HEK293 (cell line): ENCODE measurements at regions not wholly inside any gene's neighbourhood (a gene's known extent, or its start where the extent isn't known, plus 50 kb on each side); places are given as distances from the start of the nearest gene placed in this dataset.

Experiments
- CTCF ChIA-PET: fragments of 350-600 bp; formaldehyde crosslinking; extraction: SDS; loops from one replicate; lab custom pipeline; 2021; ENCODE audit warnings: antibody characterized with exemption; lab: Yijun Ruan, JAX
- POLR2A ChIA-PET: fragments of 300-600 bp; formaldehyde crosslinking; extraction: SDS; loops from one replicate; lab custom pipeline; 2020; ENCODE audit warnings: antibody characterized with exemption, inconsistent platforms; lab: Yijun Ruan, JAX
- H3K27ac ChIP-seq: fragments of 200-500 bp; sonication (Bioruptor generic); 2 replicates; pipeline ENCODE4 v1.5.1; 2014; ENCODE audit warnings: low read depth, low read length, control low read depth, inconsistent platforms; ENCODE audit errors: extremely low read depth
- H3K36me3 ChIP-seq, 2 experiments: fragments of 200-500 bp in 1 of 2; sonication (Bioruptor generic) in 1 of 2; 1 replicate in 1 of 2; 2 replicates in 1 of 2; pipeline ENCODE4 v1.5.1; 2014 to 2017; ENCODE audit warnings: inconsistent platforms in 2 of 2, low read length in 2 of 2; ENCODE audit not compliant: control insufficient read depth in 2 of 2, insufficient read depth in 1 of 2
- H3K4me1 ChIP-seq: fragments of 200-500 bp; sonication (Bioruptor generic); 2 replicates; pipeline ENCODE4 v1.5.1; 2014; ENCODE audit warnings: mild to moderate bottlenecking, low read length, inconsistent platforms; ENCODE audit not compliant: control insufficient read depth, insufficient read depth
- H3K4me3 ChIP-seq: 2 replicates; pipeline ENCODE4 v1.5.1; 2011; ENCODE audit warnings: low read depth, mild to moderate bottlenecking, control low read depth, low read length, moderate library complexity
- H3K9me3 ChIP-seq: fragments of 200-500 bp; sonication (Bioruptor generic); 2 replicates; pipeline ENCODE4 v1.5.1; 2014; ENCODE audit warnings: low read depth, low read length, inconsistent platforms; ENCODE audit not compliant: control insufficient read depth, insufficient read depth
- BCL11A ChIP-seq: fragments of 450-650 bp; formaldehyde crosslinking; IDR thresholded peaks from 2 replicates; pipeline ENCODE4 v1.5.1; 2016; ENCODE audit warnings: low read depth, missing biosample characterization, missing genetic modification characterization
- BCL11B ChIP-seq: fragments of 450-650 bp; formaldehyde crosslinking; IDR thresholded peaks from 2 replicates; pipeline ENCODE4 v1.5.1; 2016; ENCODE audit warnings: low read depth, missing biosample characterization, missing genetic modification characterization
- GLI4 ChIP-seq: fragments of 450-650 bp; formaldehyde crosslinking; IDR thresholded peaks from 2 replicates; pipeline ENCODE4 v1.5.1; 2016; ENCODE audit warnings: missing biosample characterization, missing genetic modification characterization
- IKZF3 ChIP-seq: fragments of 450-650 bp; IDR thresholded peaks from 2 replicates; pipeline ENCODE4 v1.5.0; 2018; ENCODE audit warnings: missing biosample characterization, mild to moderate bottlenecking, missing genetic modification characterization, moderate library complexity
- KLF7 ChIP-seq: fragments of 450-650 bp; formaldehyde crosslinking; IDR thresholded peaks from 2 replicates; pipeline ENCODE4 v1.5.1; 2016; ENCODE audit warnings: missing biosample characterization, missing genetic modification characterization, borderline replicate concordance
- YY2 ChIP-seq: fragments of 450-650 bp; formaldehyde crosslinking; IDR thresholded peaks from 2 replicates; pipeline ENCODE4 v1.5.1; 2016; ENCODE audit warnings: missing biosample characterization, missing genetic modification characterization
- ZBTB44 ChIP-seq: fragments of 450-650 bp; IDR thresholded peaks from 2 replicates; pipeline ENCODE4 v1.5.1; 2018; ENCODE audit warnings: missing biosample characterization, mild to moderate bottlenecking, missing genetic modification characterization
- ZBTB48 ChIP-seq: fragments of 450-650 bp; formaldehyde crosslinking; IDR thresholded peaks from 2 replicates; pipeline ENCODE4 v1.5.1; 2016; ENCODE audit warnings: missing biosample characterization, missing genetic modification characterization
- ZBTB7A ChIP-seq: fragments of 450-650 bp; formaldehyde crosslinking; IDR thresholded peaks from 2 replicates; pipeline ENCODE4 v1.5.1; 2016; ENCODE audit warnings: low read depth, missing biosample characterization, missing genetic modification characterization
- ZFP3 ChIP-seq: fragments of 450-650 bp; formaldehyde crosslinking; IDR thresholded peaks from 2 replicates; pipeline ENCODE4 v1.5.1; 2016; ENCODE audit warnings: low read depth, missing biosample characterization, missing genetic modification characterization
- ZIC2 ChIP-seq: fragments of 450-650 bp; formaldehyde crosslinking; IDR thresholded peaks from 2 replicates; pipeline ENCODE4 v1.5.1; 2016; ENCODE audit warnings: missing biosample characterization, missing genetic modification characterization
- ZNF138 ChIP-seq: fragments of 450-650 bp; formaldehyde crosslinking; IDR thresholded peaks from 2 replicates; pipeline ENCODE4 v1.5.1; 2016; ENCODE audit warnings: missing biosample characterization, missing genetic modification characterization, borderline replicate concordance
- ZNF155 ChIP-seq: fragments of 450-650 bp; formaldehyde crosslinking; IDR thresholded peaks from 2 replicates; pipeline ENCODE4 v1.5.1; 2016; ENCODE audit warnings: missing biosample characterization, missing genetic modification characterization
- ZNF391 ChIP-seq: fragments of 450-650 bp; formaldehyde crosslinking; IDR thresholded peaks from 2 replicates; pipeline ENCODE4 v1.5.1; 2016; ENCODE audit warnings: low read depth, missing biosample characterization, missing genetic modification characterization, borderline replicate concordance
- ZNF398 ChIP-seq: fragments of 450-650 bp; formaldehyde crosslinking; IDR thresholded peaks from 2 replicates; pipeline ENCODE4 v1.5.1; 2017; ENCODE audit warnings: missing biosample characterization, missing genetic modification characterization
- ZNF473 ChIP-seq: fragments of 450-650 bp; formaldehyde crosslinking; IDR thresholded peaks from 2 replicates; pipeline ENCODE4 v1.5.1; 2017; ENCODE audit warnings: missing biosample characterization, missing genetic modification characterization
- ZNF501 ChIP-seq: fragments of 450-650 bp; formaldehyde crosslinking; IDR thresholded peaks from 2 replicates; pipeline ENCODE4 v1.5.1; 2016; ENCODE audit warnings: missing biosample characterization, missing genetic modification characterization
- ZNF521 ChIP-seq: fragments of 450-650 bp; formaldehyde crosslinking; IDR thresholded peaks from 2 replicates; pipeline ENCODE4 v1.5.1; 2017; ENCODE audit warnings: missing biosample characterization, mild to moderate bottlenecking, missing genetic modification characterization
- ZNF624 ChIP-seq: fragments of 450-650 bp; formaldehyde crosslinking; IDR thresholded peaks from 2 replicates; pipeline ENCODE4 v1.5.1; 2017; ENCODE audit warnings: missing biosample characterization, missing genetic modification characterization
- ZSCAN30 ChIP-seq: fragments of 450-650 bp; IDR thresholded peaks from 2 replicates; pipeline ENCODE4 v1.5.1; 2018; ENCODE audit warnings: missing biosample characterization, mild to moderate bottlenecking, missing genetic modification characterization, moderate library complexity

GRCh38 chr4:25535278-25535677, 120.4 kb upstream of the SLC34A2 start:
- POLR2A ChIA-PET, result no interaction called here
- CTCF ChIA-PET, result interaction anchor here (0.7 to 1.9 kb wide), 3 partner anchors 60 to 547 kb away, joined by 3 to 4 read pairs (median 3); no protein-coding TSS in a partner anchor
- H3K36me3 ChIP-seq, result no peaks in the 10 kb centered on the region
- H3K27ac ChIP-seq, result no peak overlapping the region
- TF ChIP-seq ZNF521 (tag by site-specific recombination), result no peak
- TF ChIP-seq ZIC2 (tag by site-specific recombination), result peak; percentile 81
- TF ChIP-seq, all 188 proteins: peak for 1
- no peaks in the 10 kb centered on the region for H3K9me3 ChIP-seq
- H3K4me1 ChIP-seq, result no peaks in the 10 kb centered on the region
- H3K4me3 ChIP-seq, result no peak overlapping the region

GRCh38 chr4:25535701-25536473, 119.8 kb upstream of the SLC34A2 start:
- no peaks in the 10 kb centered on the region for H3K36me3 ChIP-seq
- CTCF ChIA-PET, result interaction anchor here (0.7 to 1.9 kb wide), 3 partner anchors 59 to 546 kb away, joined by 3 to 4 read pairs (median 3); no protein-coding TSS in a partner anchor
- TF ChIP-seq ZNF624 (tag by site-specific recombination), result no peak
- no peak for TF ChIP-seq BCL11B
- TF ChIP-seq YY2 (tag by site-specific recombination), result no peak
- TF ChIP-seq ZBTB44, result no peak
- TF ChIP-seq ZNF473, result no peak
- no peak for TF ChIP-seq ZNF138 (tag by site-specific recombination)

GRCh38 chr4:25536564-25537320, 118.9 kb upstream of the SLC34A2 start:
- no peak overlapping the region for H3K4me3 ChIP-seq
- no peaks in the 10 kb centered on the region for H3K9me3 ChIP-seq
- H3K36me3 ChIP-seq, result no peaks in the 10 kb centered on the region
- no peak for TF ChIP-seq KLF7
- TF ChIP-seq BCL11A (tag by site-specific recombination), result no peak
- no peak for TF ChIP-seq GLI4
- no peak for TF ChIP-seq ZNF398 (tag by site-specific recombination)
- TF ChIP-seq ZNF155 (tag by site-specific recombination), result no peak
- TF ChIP-seq ZIC2 (tag by site-specific recombination), result no peak
- TF ChIP-seq ZFP3 (tag by site-specific recombination), result no peak
- TF ChIP-seq ZBTB48 (tag by site-specific recombination), result no peak
- TF ChIP-seq ZBTB7A, result no peak
- TF ChIP-seq ZNF391, result no peak
- TF ChIP-seq ZSCAN30 (tag by site-specific recombination), result no peak
- no peak for TF ChIP-seq IKZF3 (tag by site-specific recombination)
- TF ChIP-seq ZNF501 (tag by site-specific recombination), result no peak
- ChIA-PET CTCF (no interaction called here), POLR2A (no interaction called here)
- no peak overlapping the region for H3K27ac ChIP-seq
- no peaks in the 10 kb centered on the region for H3K4me1 ChIP-seq

More at GRCh38 chr4:25535701-25536473, 119.8 kb upstream of the SLC34A2 start:
- H3K4me3 ChIP-seq, result no peak overlapping the region
- no peak overlapping the region for H3K27ac ChIP-seq
- no peaks in the 10 kb centered on the region for H3K9me3 ChIP-seq
- POLR2A ChIA-PET, result no interaction called here
- H3K4me1 ChIP-seq, result no peaks in the 10 kb centered on the region
